HT-29 (cell line): ENCODE measurements at regions not wholly inside any gene's neighbourhood (a gene's known extent, or its start where the extent isn't known, plus 50 kb on each side); places are given as distances from the start of the nearest gene placed in this dataset.
"Not testable (repeated sequence)": the region's sequence is repeated elsewhere in the genome, so short reads cannot be mapped to it uniquely, and the experiment has no call there.

ENCODE experiments used
- DNase-seq: peaks from one replicate; pipeline ENCODE4 v3.0.0-alpha.2; 2015; ENCODE audit warnings: low spot score

- no peak for DNase-seq
Observed at GRCh38 chr5:9789777-9790176, 159.6 kb upstream of the TAS2R1 start.

GRCh38 chr5:9787861-9788600 lies 157.9 kb upstream of the TAS2R1 start:
- DNase-seq = no peak

GRCh38 chr5:9786380-9787360 lies 156.5 kb upstream of the TAS2R1 start:
- DNase-seq = no peak

GRCh38 chr5:9785751-9786150 lies 155.6 kb upstream of the TAS2R1 start:
- no peak for DNase-seq

- no peak for DNase-seq
Observed at GRCh38 chr5:9784231-9784630, 154.1 kb upstream of the TAS2R1 start.

- no peak for DNase-seq
Observed at GRCh38 chr5:9782826-9783560, 152.8 kb upstream of the TAS2R1 start.

GRCh38 chr5:9781890-9782289 lies 151.7 kb upstream of the TAS2R1 start:
- DNase-seq = no peak

- DNase-seq = no peak
Observed at GRCh38 chr5:9781275-9781674, 151.1 kb upstream of the TAS2R1 start.

- no peak for DNase-seq
Observed at GRCh38 chr5:9780501-9780900, 150.3 kb upstream of the TAS2R1 start.

GRCh38 chr5:9776525-9776924 lies 146.4 kb upstream of the TAS2R1 start:
- DNase-seq = no peak

- no peak for DNase-seq
Observed at GRCh38 chr5:9775339-9775738, 145.2 kb upstream of the TAS2R1 start.

- DNase-seq = peak; percentile 25
Observed at GRCh38 chr5:9774472-9775079, 144.4 kb upstream of the TAS2R1 start.

GRCh38 chr5:9771079-9771478 lies 140.9 kb upstream of the TAS2R1 start:
- DNase-seq = no peak

GRCh38 chr5:9766581-9766980 lies 136.4 kb upstream of the TAS2R1 start:
- no peak for DNase-seq

GRCh38 chr5:9765419-9766140 lies 135.4 kb upstream of the TAS2R1 start:
- DNase-seq = no peak

GRCh38 chr5:9761706-9762105 lies 131.6 kb upstream of the TAS2R1 start:
- no peak for DNase-seq

- not testable (repeated sequence) for DNase-seq
Observed at GRCh38 chr5:9752670-9753069, 122.5 kb upstream of the TAS2R1 start.

- DNase-seq = no peak
Observed at GRCh38 chr5:9743507-9743906, 113.4 kb upstream of the TAS2R1 start.

GRCh38 chr5:9742848-9743247 lies 112.7 kb upstream of the TAS2R1 start:
- no peak for DNase-seq

- no peak for DNase-seq
Observed at GRCh38 chr5:9739135-9739534, 109.0 kb upstream of the TAS2R1 start.

- no peak for DNase-seq
Observed at GRCh38 chr5:9737265-9737664, 107.1 kb upstream of the TAS2R1 start.
